Naive thymus-derived CD4-positive, alpha-beta T cell (primary cell): ENCODE measurements at regions not wholly inside any gene's neighbourhood (a gene's known extent, or its start where the extent isn't known, plus 50 kb on each side); places are given as distances from the start of the nearest gene placed in this dataset.

Experiments used
- ATAC-seq: fragments of 150-1000 bp; cut with Tn5 transposase; 2 replicates; pipeline ENCODE4 v1.10.0; 2021; ENCODE audit warnings: mild to moderate bottlenecking, moderate library complexity
- CTCF ChIA-PET: fragments of 350-600 bp; sonication (Branson Sonifier 250); formaldehyde crosslinking; loops from one replicate; lab custom pipeline; 2021; ENCODE audit warnings: antibody characterized with exemption; lab: Charles Lee
- POLR2A ChIA-PET: fragments of 350-600 bp; sonication (Branson Sonifier 250); formaldehyde crosslinking; loops from one replicate; lab custom pipeline; 2021; ENCODE audit warnings: antibody characterized with exemption, inconsistent platforms; lab: Charles Lee
- DNase-seq, 9 donors: peaks; one replicate each; pipeline versions ENCODE4 v3.0.0 to v3.0.0-alpha.2; 2020 to 2022; ENCODE audit warnings: mixed read lengths in 1 of 9
- H3K27ac ChIP-seq: one replicate; pipeline ENCODE4 v1.7.0; 2013; ENCODE audit warnings: mild to moderate bottlenecking, low read depth, low read length, moderate library complexity
- H3K27me3 ChIP-seq, 2 donors: one replicate each; pipeline ENCODE4 v1.7.0; 2013; ENCODE audit warnings: low read length in 2 of 2, mild to moderate bottlenecking in 2 of 2, moderate library complexity in 2 of 2; ENCODE audit not compliant: control insufficient read depth in 2 of 2, insufficient read depth in 2 of 2
- H3K36me3 ChIP-seq, 3 experiments: 1 replicate in 2 of 3; 2 replicates in 1 of 3; pipeline ENCODE4 v1.7.0; 2013; ENCODE audit warnings: low read length in 3 of 3, mild to moderate bottlenecking in 3 of 3, moderate library complexity in 1 of 3; ENCODE audit not compliant: insufficient read depth in 3 of 3, control insufficient read depth in 2 of 3
- H3K4me1 ChIP-seq, 2 donors: one replicate each; pipeline ENCODE4 v1.7.0; 2013; ENCODE audit warnings: low read length in 2 of 2, mild to moderate bottlenecking in 2 of 2, moderate library complexity in 1 of 2; ENCODE audit not compliant: control insufficient read depth in 2 of 2, insufficient read depth in 2 of 2
- H3K4me3 ChIP-seq: 2 replicates; pipeline ENCODE4 v1.7.0; 2013; ENCODE audit warnings: mild to moderate bottlenecking, low read length
- H3K9me3 ChIP-seq, 3 experiments: 1 replicate in 2 of 3; 2 replicates in 1 of 3; pipeline ENCODE4 v1.7.0; 2013; ENCODE audit warnings: low read length in 3 of 3; ENCODE audit not compliant: control insufficient read depth in 2 of 3
- H3K27ac Mint-ChIP-seq, 9 donors: one replicate each; pipeline ENCODE4 v1.8.0; 2020 to 2022; ENCODE audit warnings: mixed read lengths in 9 of 9, mild to moderate bottlenecking in 8 of 9, moderate library complexity in 5 of 9, inconsistent platforms in 2 of 9
- H3K27me3 Mint-ChIP-seq, 5 donors: one replicate each; pipeline ENCODE4 v1.8.0; 2021 to 2022; ENCODE audit warnings: mixed read lengths in 5 of 5, mild to moderate bottlenecking in 1 of 5
- H3K36me3 Mint-ChIP-seq, 5 donors: one replicate each; pipeline ENCODE4 v1.8.0; 2020 to 2022; ENCODE audit warnings: mixed read lengths in 5 of 5, mild to moderate bottlenecking in 3 of 5, inconsistent platforms in 1 of 5
- H3K4me1 Mint-ChIP-seq, 7 donors: one replicate each; pipeline ENCODE4 v1.8.0; 2020 to 2022; ENCODE audit warnings: mixed read lengths in 7 of 7, mild to moderate bottlenecking in 3 of 7, inconsistent platforms in 1 of 7
- H3K4me3 Mint-ChIP-seq, 10 donors: one replicate each; pipeline ENCODE4 v1.8.0; 2020 to 2022; ENCODE audit warnings: mild to moderate bottlenecking in 10 of 10, mixed read lengths in 10 of 10, moderate library complexity in 6 of 10, inconsistent platforms in 2 of 10
- H3K9me3 Mint-ChIP-seq, 11 donors: one replicate each; pipeline ENCODE4 v1.8.0; 2020 to 2022; ENCODE audit warnings: mixed read lengths in 11 of 11, mild to moderate bottlenecking in 4 of 11, inconsistent platforms in 1 of 11, moderate library complexity in 1 of 11
- intact Hi-C, 2 donors: fragments of 100-400 bp; cut with micrococcal nuclease; formaldehyde crosslinking; loops; one replicate each; pipeline ENCODE4 v1.15.1; 2023

DNA sequence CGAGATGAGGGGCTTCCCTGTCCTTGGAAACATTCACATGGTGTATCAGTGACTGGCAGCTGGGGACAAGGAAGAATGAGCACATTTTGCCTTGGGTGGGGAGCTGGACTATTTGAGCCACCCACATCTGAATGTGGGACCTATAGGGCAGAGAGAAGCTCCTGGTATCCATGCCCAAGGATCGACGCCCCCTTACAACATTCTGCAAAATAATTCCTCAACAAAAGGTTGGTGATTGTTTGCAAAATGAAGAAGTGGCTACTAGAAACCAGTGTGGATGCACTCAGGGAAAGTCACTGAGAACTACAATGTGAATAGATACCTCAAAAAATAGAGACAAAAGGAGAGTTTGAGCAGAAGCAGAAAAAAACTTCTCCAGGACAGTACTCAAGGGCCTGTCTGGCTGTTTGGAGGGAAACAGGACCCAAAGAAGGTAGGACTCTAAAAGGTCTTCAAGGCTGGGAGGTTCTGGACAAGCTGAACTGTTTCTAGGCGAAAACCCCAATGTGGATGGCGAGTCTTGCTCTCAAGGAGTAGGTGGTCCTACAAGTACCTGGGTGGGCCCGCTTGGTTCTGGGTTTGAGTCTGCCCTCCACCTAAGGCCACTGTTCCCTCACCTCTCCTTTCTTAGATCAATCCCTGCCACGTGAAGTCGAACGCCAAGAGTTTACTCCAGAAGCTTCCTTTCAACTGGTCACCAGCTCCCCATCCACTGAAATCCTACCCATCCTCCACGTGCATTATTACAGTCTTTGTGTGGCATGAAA, 125.0 kb upstream of the ZNF746 start:
- CTCF ChIA-PET: interaction anchor here (0.7 to 1.1 kb wide), 2 partner anchors 117 to 178 kb away, joined by 3 read pairs; no protein-coding TSS in a partner anchor

DNA sequence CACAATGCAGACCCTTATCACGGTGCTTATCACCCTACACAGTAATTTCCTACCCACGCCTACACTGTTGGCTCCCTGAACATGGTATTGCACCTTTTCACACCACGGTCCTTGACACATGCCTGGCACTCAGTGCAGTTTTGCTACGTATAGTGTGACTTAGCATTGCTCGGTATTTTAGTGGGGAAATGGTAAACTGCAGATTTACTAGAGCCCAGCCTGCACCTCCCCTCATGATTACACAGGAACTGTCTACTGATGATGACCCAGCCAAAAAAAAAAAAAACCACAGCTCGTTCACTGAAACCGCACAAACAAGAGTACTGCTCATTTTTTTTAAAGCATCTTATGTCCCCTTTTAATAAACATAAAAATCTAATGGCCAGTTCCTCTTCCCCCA, 124.2 kb upstream of the ZNF746 start:
- Histone ChIP-seq H3K27me3 (no peaks in the 10 kb centered on the region), H3K4me1 (peaks cover 19 to 37% of the 10 kb centered on the region in 2 donors), H3K36me3 (peaks cover 13 to 45% (median 20%) of the 10 kb centered on the region in 3 experiments), H3K27ac (no peak overlapping the region), H3K9me3 (no peaks in the 10 kb centered on the region), H3K4me3 (no peak overlapping the region)
- H3K4me1 Mint-ChIP-seq: peaks cover 31 to 42% (median 39%) of the 10 kb centered on the region in 7 donors
- POLR2A ChIA-PET: interaction anchor here (1.6 kb wide), 1 partner anchor 21 kb away, joined by 4 read pairs; no protein-coding TSS in a partner anchor
- H3K9me3 Mint-ChIP-seq: no peaks in the 10 kb centered on the region
- peaks cover under 1 to 36% (median 27%) of the 10 kb centered on the region in 5 donors for H3K36me3 Mint-ChIP-seq
- H3K27ac Mint-ChIP-seq: peak overlapping the region in 6 of 9 donors; percentile 12 to 90 (median 52)
- ATAC-seq (peak; percentile 25), DNase-seq (no peak)
- CTCF ChIA-PET: no interaction called here
- H3K4me3 Mint-ChIP-seq: peak overlapping the region; percentile 2 to 96 (median 94)
- intact Hi-C loops: loop anchor here (5.0 to 10.0 kb wide), 4 partner anchors 424 to 1893 kb away; partner anchors contain the start of genes FASTK (in 1 of the 2), RHEB (in 1 of the 2), TMUB1 (in 1 of the 2) and ZNF282 (in 1 of the 2)
- peaks cover 0 to 11% (median 3%) of the 10 kb centered on the region in 5 donors for H3K27me3 Mint-ChIP-seq

More for the DNA sequence above, 125.0 kb upstream of the ZNF746 start:
- H3K27ac Mint-ChIP-seq: peak overlapping the region in 7 of 9 donors; percentile 3 to 90 (median 25)
- ATAC-seq (no peak), DNase-seq (no peak)
- POLR2A ChIA-PET: interaction anchor here (1.6 kb wide), 1 partner anchor 22 kb away, joined by 4 read pairs; no protein-coding TSS in a partner anchor
- Histone ChIP-seq H3K36me3 (peaks cover 13 to 37% (median 14%) of the 10 kb centered on the region in 3 experiments), H3K9me3 (no peaks in the 10 kb centered on the region), H3K4me3 (no peak overlapping the region), H3K27me3 (no peaks in the 10 kb centered on the region), H3K27ac (peak overlapping the region; percentile 80), H3K4me1 (peaks cover 19 to 37% of the 10 kb centered on the region in 2 donors)
- peaks cover 0 to 27% (median 20%) of the 10 kb centered on the region in 5 donors for H3K36me3 Mint-ChIP-seq
- peak overlapping the region; percentile 74 to 96 (median 94) for H3K4me3 Mint-ChIP-seq
- intact Hi-C loops: loop anchor here (5.0 to 10.0 kb wide), 4 partner anchors 425 to 1892 kb away; partner anchors contain the start of genes FASTK (in 1 of the 2), RHEB (in 1 of the 2), TMUB1 (in 1 of the 2) and ZNF282 (in 1 of the 2)
- H3K9me3 Mint-ChIP-seq: no peaks in the 10 kb centered on the region
- H3K27me3 Mint-ChIP-seq: peaks cover 0 to 16% (median 4%) of the 10 kb centered on the region in 5 donors
- H3K4me1 Mint-ChIP-seq: peaks cover 31 to 42% (median 37%) of the 10 kb centered on the region in 7 donors

DNA sequence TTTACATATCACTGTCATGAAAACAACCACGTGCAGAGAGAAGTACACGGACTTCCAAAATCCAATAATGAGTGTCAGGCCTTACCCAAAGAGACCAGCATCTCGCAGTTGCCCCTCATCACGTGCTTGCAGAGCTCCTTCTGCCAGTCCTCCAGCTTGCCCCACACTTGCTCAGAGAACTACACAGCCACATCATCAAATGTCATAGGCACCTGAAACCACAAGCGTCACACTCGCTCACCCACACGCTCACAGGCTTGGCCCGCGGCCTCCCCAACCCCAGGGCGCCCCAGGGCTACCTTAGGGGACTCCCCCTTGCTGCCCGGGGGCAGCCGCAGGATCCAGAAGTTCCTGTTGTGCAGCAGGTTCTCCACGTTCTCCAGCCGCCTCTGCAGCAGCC, 123.4 kb upstream of the ZNF746 start:
- ChIA-PET CTCF (no interaction called here), POLR2A (interaction anchor here (1.1 kb wide), 1 partner anchor 380 kb away, joined by 3 read pairs; no protein-coding TSS in a partner anchor)
- peak in 1 of 9 donors; percentile 56 for DNase-seq
- peak overlapping the region in 1 of 10 donors; percentile 65 for H3K4me3 Mint-ChIP-seq
- Histone ChIP-seq H3K27ac (no peak overlapping the region), H3K4me1 (peaks cover 19 to 37% of the 10 kb centered on the region in 2 donors), H3K36me3 (peaks cover 13 to 54% (median 20%) of the 10 kb centered on the region in 3 experiments), H3K27me3 (no peaks in the 10 kb centered on the region), H3K9me3 (no peaks in the 10 kb centered on the region), H3K4me3 (no peak overlapping the region)
- peaks cover 6 to 44% (median 28%) of the 10 kb centered on the region in 5 donors for H3K36me3 Mint-ChIP-seq
- H3K4me1 Mint-ChIP-seq: peaks cover 37 to 50% (median 44%) of the 10 kb centered on the region in 7 donors
- peak overlapping the region in 2 of 9 donors; percentile 27 to 67 for H3K27ac Mint-ChIP-seq
- no peaks in the 10 kb centered on the region for H3K9me3 Mint-ChIP-seq
- intact Hi-C loops: loop anchor here (5.0 to 10.0 kb wide), 4 partner anchors 424 to 1894 kb away; partner anchors contain the start of genes FASTK (in 1 of the 2), RHEB (in 1 of the 2), TMUB1 (in 1 of the 2) and ZNF282 (in 1 of the 2)
- H3K27me3 Mint-ChIP-seq: peaks cover 0 to 3% (median 0%) of the 10 kb centered on the region in 5 donors
- no peak for ATAC-seq

DNA sequence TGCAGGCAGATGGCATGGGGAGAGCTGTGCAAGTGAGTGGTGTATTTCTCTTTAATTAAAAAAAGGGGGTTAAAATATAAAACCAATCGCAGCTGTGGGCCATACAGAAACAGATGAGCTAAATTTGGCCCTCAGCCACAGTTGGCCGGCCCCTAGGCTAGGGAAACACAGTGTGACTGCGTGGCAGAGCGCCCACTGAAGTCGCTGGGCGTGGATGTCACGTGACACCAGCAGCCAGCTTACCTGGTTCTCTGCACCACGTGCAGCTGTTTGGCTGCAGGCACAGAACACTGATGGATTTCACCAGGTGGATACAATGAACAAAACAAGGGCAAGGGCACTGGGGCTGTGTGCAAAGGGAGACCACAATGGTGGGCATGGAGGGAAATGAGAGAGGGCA, 119.3 kb upstream of the ZNF746 start:
- H3K9me3 ChIP-seq: no peaks in the 10 kb centered on the region
- ATAC-seq (no peak), DNase-seq (no peak)
- no peaks in the 10 kb centered on the region for H3K9me3 Mint-ChIP-seq
- H3K4me1 ChIP-seq: peaks cover 0 to 9% of the 10 kb centered on the region in 2 donors
- peak overlapping the region in 1 of 10 donors; percentile 30 for H3K4me3 Mint-ChIP-seq
- peaks cover 9 to 34% (median 22%) of the 10 kb centered on the region in 7 donors for H3K4me1 Mint-ChIP-seq
- no peak overlapping the region for H3K4me3 ChIP-seq
- intact Hi-C loops: no loop called here
- no peak overlapping the region for H3K27ac ChIP-seq
- peak overlapping the region in 1 of 9 donors; percentile 62 for H3K27ac Mint-ChIP-seq
- H3K27me3 ChIP-seq: no peaks in the 10 kb centered on the region
- peaks cover 15 to 94% (median 28%) of the 10 kb centered on the region in 3 experiments for H3K36me3 ChIP-seq
- ChIA-PET CTCF (no interaction called here), POLR2A (no interaction called here)
- no peaks in the 10 kb centered on the region for H3K27me3 Mint-ChIP-seq
- H3K36me3 Mint-ChIP-seq: peaks cover 25 to 75% (median 57%) of the 10 kb centered on the region in 5 donors

DNA sequence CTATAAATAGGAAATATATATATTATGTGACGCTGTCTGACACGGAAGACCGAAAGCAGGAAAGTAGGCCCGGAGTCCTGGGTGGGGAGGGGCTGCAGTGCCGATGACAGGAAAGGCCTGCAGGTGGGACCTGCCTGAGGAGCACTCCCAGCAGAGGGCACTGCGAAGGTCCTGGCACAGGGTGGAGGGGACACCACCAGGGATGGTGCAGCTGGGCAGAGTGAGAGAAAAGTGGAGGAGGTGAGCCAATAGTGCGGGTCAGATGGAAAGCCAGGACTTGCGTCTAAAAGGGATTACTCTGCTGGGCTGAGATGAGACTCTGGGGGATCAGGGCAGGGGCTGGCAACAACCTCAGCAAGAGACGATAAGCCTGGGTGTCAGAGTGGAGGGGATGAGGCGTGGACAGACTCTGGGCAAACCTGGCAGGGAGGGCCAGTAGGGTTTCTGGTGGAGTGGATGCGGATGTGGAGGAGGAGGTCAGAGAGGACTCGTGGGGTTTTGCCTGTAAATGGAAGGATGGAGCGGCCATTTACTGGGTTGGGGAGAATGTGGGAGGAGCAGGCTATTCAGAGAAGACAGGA, 118.2 kb upstream of the ZNF746 start:
- Mint-ChIP-seq H3K36me3 (peaks cover 25 to 70% (median 57%) of the 10 kb centered on the region in 5 donors), H3K27me3 (no peaks in the 10 kb centered on the region), H3K9me3 (no peaks in the 10 kb centered on the region), H3K4me3 (peak overlapping the region in 1 of 10 donors; percentile 18), H3K27ac (peak overlapping the region in 1 of 9 donors; percentile 43), H3K4me1 (peaks cover under 1 to 29% (median 15%) of the 10 kb centered on the region in 7 donors)
- H3K27me3 ChIP-seq: no peaks in the 10 kb centered on the region
- H3K4me1 ChIP-seq: peaks cover 0 to 3% of the 10 kb centered on the region in 2 donors
- ChIA-PET CTCF (interaction anchor here (0.7 kb wide), 1 partner anchor 91 kb away, joined by 3 read pairs; no protein-coding TSS in a partner anchor), POLR2A (no interaction called here)
- H3K36me3 ChIP-seq: peaks cover 19 to 100% (median 28%) of the 10 kb centered on the region in 3 experiments
- no peak overlapping the region for H3K4me3 ChIP-seq
- no peak for ATAC-seq
- intact Hi-C loops: no loop called here
- H3K27ac ChIP-seq: no peak overlapping the region
- no peak for DNase-seq
- no peaks in the 10 kb centered on the region for H3K9me3 ChIP-seq

DNA sequence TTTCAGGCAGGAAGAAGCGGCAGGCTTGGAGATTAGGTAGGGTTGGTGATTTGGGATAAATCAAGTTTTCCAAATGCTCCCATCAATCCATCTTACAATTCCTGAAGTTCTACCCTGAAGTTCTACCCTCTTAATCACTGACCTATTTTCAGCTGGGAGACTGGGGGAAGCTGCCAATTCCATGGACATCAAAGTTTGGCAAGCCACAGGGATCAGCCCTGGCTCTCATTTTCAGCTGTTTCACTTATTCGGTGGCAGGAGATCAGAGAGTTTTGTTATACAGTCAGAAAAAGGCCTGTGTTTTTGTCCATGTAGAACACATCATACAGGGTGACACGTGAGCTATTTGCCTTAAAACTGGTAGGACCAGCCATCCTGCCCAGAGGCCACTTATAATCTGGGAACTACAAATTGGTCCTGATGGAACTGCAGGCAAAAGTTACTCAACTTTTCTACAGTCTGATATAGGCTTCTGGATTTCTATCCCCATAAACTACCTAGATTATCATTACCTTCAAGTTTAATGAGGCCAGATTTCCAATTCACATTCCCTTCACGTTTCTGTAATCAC, 112.9 kb upstream of the ZNF746 start:
- no peak for ATAC-seq
- CTCF ChIA-PET: no interaction called here
- Histone ChIP-seq H3K36me3 (peaks cover 13 to 88% (median 16%) of the 10 kb centered on the region in 3 experiments), H3K4me1 (no peaks in the 10 kb centered on the region), H3K9me3 (no peaks in the 10 kb centered on the region), H3K4me3 (no peak overlapping the region), H3K27me3 (no peaks in the 10 kb centered on the region), H3K27ac (no peak overlapping the region)
- no peaks in the 10 kb centered on the region for H3K27me3 Mint-ChIP-seq
- DNase-seq: no peak
- H3K27ac Mint-ChIP-seq: no peak overlapping the region
- H3K4me3 Mint-ChIP-seq: no peak overlapping the region
- peaks cover 0 to 8% (median 7%) of the 10 kb centered on the region in 7 donors for H3K4me1 Mint-ChIP-seq
- peaks cover 30 to 76% (median 42%) of the 10 kb centered on the region in 5 donors for H3K36me3 Mint-ChIP-seq
- intact Hi-C loops: no loop called here
- no peaks in the 10 kb centered on the region for H3K9me3 Mint-ChIP-seq
- POLR2A ChIA-PET: no interaction called here
